B cell (primary cell): ENCODE measurements at regions not wholly inside any gene's neighbourhood (a gene's known extent, or its start where the extent isn't known, plus 50 kb on each side); places are given as distances from the start of the nearest gene placed in this dataset.

Experiments
- ATAC-seq: fragments of 200-7000 bp; cut with Tn5 transposase; one replicate; pipeline ENCODE4 v1.10.0; 2021; ENCODE audit warnings: low read depth, mild to moderate bottlenecking, moderate number of reproducible peaks, moderate library complexity
- CTCF ChIA-PET: fragments of 350-600 bp; sonication (Branson Sonifier 250); formaldehyde crosslinking; loops from one replicate; lab custom pipeline; 2021; ENCODE audit warnings: antibody characterized with exemption, inconsistent platforms; lab: Charles Lee
- POLR2A ChIA-PET: fragments of 350-600 bp; sonication (Branson Sonifier 250); formaldehyde crosslinking; loops from one replicate; lab custom pipeline; 2021; ENCODE audit warnings: antibody characterized with exemption; lab: Charles Lee
- DNase-seq: peaks from one replicate; pipeline ENCODE4 v3.0.0; 2013
- H2AFZ ChIP-seq: 2 replicates; pipeline ENCODE4 v1.6.1; 2012; ENCODE audit warnings: mild to moderate bottlenecking, low read depth, low read length; ENCODE audit not compliant: insufficient read depth, poor library complexity, severe bottlenecking
- H3K27ac ChIP-seq, 2 donors: 1 replicate in 1 of 2; 2 replicates in 1 of 2; pipeline ENCODE4 v1.5.1; 2012 to 2013; ENCODE audit warnings: low read length in 2 of 2, mild to moderate bottlenecking in 2 of 2, moderate library complexity in 1 of 2
- H3K27me3 ChIP-seq, 4 experiments: fragments of 200-600 bp in 1 of 4; sonication (generic) in 1 of 4; replicated peaks in 1 of 4; 1 replicate in 2 of 4; 2 replicates in 2 of 4; pipeline versions ENCODE4 v1.6.1 to v1.7.0; 2013 to 2016; ENCODE audit warnings: low read length in 3 of 4, mild to moderate bottlenecking in 2 of 4, mixed read lengths in 1 of 4, moderate library complexity in 1 of 4; ENCODE audit not compliant: insufficient read depth in 4 of 4, control insufficient read depth in 3 of 4; ENCODE audit errors: control extremely low read depth in 1 of 4
- H3K36me3 ChIP-seq, 2 experiments: replicated peaks in 1 of 2; 1 replicate in 1 of 2; 2 replicates in 1 of 2; pipeline versions ENCODE4 v1.6.1 to v1.7.1; 2013; ENCODE audit warnings: low read length in 1 of 2; ENCODE audit not compliant: insufficient read depth in 2 of 2, control insufficient read depth in 1 of 2; ENCODE audit errors: control extremely low read depth in 1 of 2, extremely low read depth in 1 of 2
- H3K4me1 ChIP-seq, 2 donors: fragments of 200-600 bp in 1 of 2; sonication (generic) in 1 of 2; 1 replicate in 1 of 2; 2 replicates in 1 of 2; pipeline versions ENCODE4 v1.5.1 to v1.6.1; 2013 to 2017; ENCODE audit warnings: low read length in 2 of 2; ENCODE audit not compliant: control insufficient read depth in 2 of 2, insufficient read depth in 2 of 2
- H3K4me2 ChIP-seq: replicated peaks from 2 replicates; pipeline ENCODE3; 2012; ENCODE audit warnings: mild to moderate bottlenecking, low read depth, low read length; ENCODE audit not compliant: poor library complexity, severe bottlenecking
- H3K4me3 ChIP-seq, 5 experiments: fragments of 200-600 bp in 1 of 5; sonication (generic) in 1 of 5; 1 replicate in 3 of 5; 2 replicates in 2 of 5; pipeline versions ENCODE4 v1.5.1 to v1.7.0; 2011 to 2016; ENCODE audit warnings: low read length in 4 of 5, mild to moderate bottlenecking in 4 of 5, low read depth in 2 of 5, control low read depth in 1 of 5, moderate library complexity in 1 of 5; ENCODE audit not compliant: insufficient read depth in 1 of 5; ENCODE audit errors: control extremely low read depth in 1 of 5, extremely low read depth in 1 of 5
- H3K79me2 ChIP-seq: fragments of 200-600 bp; sonication (generic); one replicate; pipeline ENCODE4 v1.6.0; 2016; ENCODE audit warnings: low read length; ENCODE audit not compliant: control insufficient read depth, insufficient read depth
- H3K9ac ChIP-seq: fragments of 200-600 bp; sonication (generic); 2 replicates; pipeline ENCODE4 v1.6.1; 2017; ENCODE audit warnings: mild to moderate bottlenecking, low read length, moderate library complexity
- H3K9me3 ChIP-seq, 3 donors: one replicate each; pipeline versions ENCODE4 v1.6.1 to v1.7.1; 2013; ENCODE audit warnings: low read length in 2 of 3; ENCODE audit not compliant: control insufficient read depth in 2 of 3, insufficient read depth in 1 of 3; ENCODE audit errors: control extremely low read depth in 1 of 3
- H4K20me1 ChIP-seq: 2 replicates; pipeline ENCODE4 v1.6.0; 2012; ENCODE audit warnings: mild to moderate bottlenecking, low read length; ENCODE audit not compliant: insufficient read depth, control insufficient read depth, poor library complexity, severe bottlenecking
- H3K27ac Mint-ChIP-seq: one replicate; pipeline ENCODE4 v1.8.0; 2021; ENCODE audit warnings: mixed read lengths
- H3K27me3 Mint-ChIP-seq: one replicate; pipeline ENCODE4 v1.8.0; 2021; ENCODE audit warnings: mixed read lengths
- H3K4me1 Mint-ChIP-seq: one replicate; pipeline ENCODE4 v1.8.0; 2021; ENCODE audit warnings: mixed read lengths
- H3K4me3 Mint-ChIP-seq: one replicate; pipeline ENCODE4 v1.8.0; 2021; ENCODE audit warnings: mixed read lengths
- H3K9me3 Mint-ChIP-seq: one replicate; pipeline ENCODE4 v1.8.0; 2022; ENCODE audit warnings: mixed read lengths; ENCODE audit not compliant: insufficient read depth
- EZH2 ChIP-seq: IDR thresholded peaks from 2 replicates; pipeline ENCODE4 v1.6.1; 2012; ENCODE audit warnings: borderline replicate concordance, low read depth, mild to moderate bottlenecking, moderate library complexity, low read length; ENCODE audit not compliant: insufficient read depth, poor library complexity, severe bottlenecking
- WGBS: methylation state at CpG from one replicate; pipeline ENCODE4 v1.1.5; 2013; ENCODE audit warnings: missing lambda C conversion rate; ENCODE audit not compliant: insufficient coverage; 5-methylcytosine and 5-hydroxymethylcytosine counted together
- intact Hi-C: fragments of 100-400 bp; cut with micrococcal nuclease; formaldehyde crosslinking; loops from one replicate; pipeline ENCODE4 v1.10.0; 2022
- TF ChIP-seq, protein P1 (sequence below): fragments of 200-600 bp; IDR thresholded peaks from one replicate; pipeline ENCODE4 v1.8.0; 2022; ENCODE audit warnings: antibody characterized with exemption, mild to moderate bottlenecking

- Histone ChIP-seq H3K27ac (no peak overlapping the region), H3K27me3 (no peaks in the 10 kb centered on the region), H3K4me2 (no peak overlapping the region), H3K9ac (no peak overlapping the region), H3K79me2 (no peaks in the 10 kb centered on the region), H3K4me1 (no peaks in the 10 kb centered on the region), H2AFZ (no peak overlapping the region), H3K36me3 (no peaks in the 10 kb centered on the region), H3K9me3 (no peaks in the 10 kb centered on the region), H3K4me3 (no peak overlapping the region), H4K20me1 (no peaks in the 10 kb centered on the region)
- no peak overlapping the region for H3K27ac Mint-ChIP-seq
- TF ChIP-seq, protein P1, sequence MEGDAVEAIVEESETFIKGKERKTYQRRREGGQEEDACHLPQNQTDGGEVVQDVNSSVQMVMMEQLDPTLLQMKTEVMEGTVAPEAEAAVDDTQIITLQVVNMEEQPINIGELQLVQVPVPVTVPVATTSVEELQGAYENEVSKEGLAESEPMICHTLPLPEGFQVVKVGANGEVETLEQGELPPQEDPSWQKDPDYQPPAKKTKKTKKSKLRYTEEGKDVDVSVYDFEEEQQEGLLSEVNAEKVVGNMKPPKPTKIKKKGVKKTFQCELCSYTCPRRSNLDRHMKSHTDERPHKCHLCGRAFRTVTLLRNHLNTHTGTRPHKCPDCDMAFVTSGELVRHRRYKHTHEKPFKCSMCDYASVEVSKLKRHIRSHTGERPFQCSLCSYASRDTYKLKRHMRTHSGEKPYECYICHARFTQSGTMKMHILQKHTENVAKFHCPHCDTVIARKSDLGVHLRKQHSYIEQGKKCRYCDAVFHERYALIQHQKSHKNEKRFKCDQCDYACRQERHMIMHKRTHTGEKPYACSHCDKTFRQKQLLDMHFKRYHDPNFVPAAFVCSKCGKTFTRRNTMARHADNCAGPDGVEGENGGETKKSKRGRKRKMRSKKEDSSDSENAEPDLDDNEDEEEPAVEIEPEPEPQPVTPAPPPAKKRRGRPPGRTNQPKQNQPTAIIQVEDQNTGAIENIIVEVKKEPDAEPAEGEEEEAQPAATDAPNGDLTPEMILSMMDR: no peak
- TF ChIP-seq EZH2: no peak
- WGBS: 82% methylated on average over 1 of the region's 1 CpG
- no peak overlapping the region for H3K4me3 Mint-ChIP-seq
- no peak for ATAC-seq
- no peaks in the 10 kb centered on the region for H3K9me3 Mint-ChIP-seq
- no peaks in the 10 kb centered on the region for H3K4me1 Mint-ChIP-seq
- intact Hi-C loops: no loop called here
- ChIA-PET POLR2A (no interaction called here), CTCF (no interaction called here)
- DNase-seq: no peak
- no peaks in the 10 kb centered on the region for H3K27me3 Mint-ChIP-seq
Observed at GRCh38 chr4:117533501-117533900, 448.1 kb upstream of the TRAM1L1 start.

- TF ChIP-seq EZH2: no peak
- TF ChIP-seq, protein P1: no peak
- Histone ChIP-seq H3K27ac (no peak overlapping the region), H3K4me1 (no peaks in the 10 kb centered on the region), H2AFZ (no peak overlapping the region), H3K36me3 (no peaks in the 10 kb centered on the region), H3K4me2 (no peak overlapping the region), H3K9me3 (no peaks in the 10 kb centered on the region), H3K27me3 (no peaks in the 10 kb centered on the region), H3K79me2 (no peaks in the 10 kb centered on the region), H4K20me1 (no peaks in the 10 kb centered on the region), H3K4me3 (no peak overlapping the region), H3K9ac (no peak overlapping the region)
- ChIA-PET POLR2A (no interaction called here), CTCF (no interaction called here)
- Mint-ChIP-seq H3K27me3 (no peaks in the 10 kb centered on the region), H3K4me3 (no peak overlapping the region), H3K9me3 (no peaks in the 10 kb centered on the region), H3K4me1 (no peaks in the 10 kb centered on the region), H3K27ac (no peak overlapping the region)
- no peak for DNase-seq
- no CpG with 5 or more reads among the region's 1 CpG for WGBS
- ATAC-seq: no peak
- intact Hi-C loops: no loop called here
Observed at GRCh38 chr4:117545039-117545438, 459.7 kb upstream of the TRAM1L1 start.
